ENCODE measurements at regions not wholly inside any gene's neighbourhood (a gene's known extent, or its start where the extent isn't known, plus 50 kb on each side); places are given as distances from the start of the nearest gene placed in this dataset.
"Not testable (repeated sequence)": the region's sequence is repeated elsewhere in the genome, so short reads cannot be mapped to it uniquely, and the experiment has no call there.

DNA sequence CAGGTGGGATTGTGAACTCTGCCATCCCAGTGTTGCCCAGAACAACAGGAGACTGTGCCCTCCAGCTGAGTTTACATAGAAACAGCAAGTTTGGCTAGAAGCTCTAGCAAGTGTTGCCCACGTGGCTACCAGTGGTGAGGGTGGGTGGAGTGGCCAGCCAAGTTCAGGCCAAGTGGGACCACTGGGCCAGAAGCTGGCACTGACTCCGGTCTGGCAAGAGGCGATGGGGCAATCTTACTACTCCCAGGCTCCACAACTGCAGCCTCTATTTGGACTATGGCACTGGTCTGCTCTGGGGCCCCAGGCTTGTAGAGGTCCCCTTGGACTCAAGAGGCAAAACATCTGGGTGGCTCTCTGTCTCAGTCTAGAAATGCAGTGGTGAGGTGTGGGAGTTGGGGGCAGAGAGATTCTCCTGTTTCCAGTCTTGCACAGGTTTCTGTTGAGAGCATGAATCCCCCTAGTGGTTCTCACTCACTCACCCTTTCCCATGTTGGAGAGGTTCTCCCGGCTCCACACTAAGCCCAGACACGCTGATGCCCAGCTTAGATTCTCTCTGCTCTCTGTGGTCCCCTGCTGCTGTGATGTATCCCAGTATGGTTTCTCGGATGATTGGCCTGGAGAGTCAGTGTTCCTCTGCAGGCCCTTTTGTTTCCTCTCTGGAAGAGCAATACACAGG lies 615.3 kb downstream of the PDHA2 start:
- no peak for DNase-seq

DNA sequence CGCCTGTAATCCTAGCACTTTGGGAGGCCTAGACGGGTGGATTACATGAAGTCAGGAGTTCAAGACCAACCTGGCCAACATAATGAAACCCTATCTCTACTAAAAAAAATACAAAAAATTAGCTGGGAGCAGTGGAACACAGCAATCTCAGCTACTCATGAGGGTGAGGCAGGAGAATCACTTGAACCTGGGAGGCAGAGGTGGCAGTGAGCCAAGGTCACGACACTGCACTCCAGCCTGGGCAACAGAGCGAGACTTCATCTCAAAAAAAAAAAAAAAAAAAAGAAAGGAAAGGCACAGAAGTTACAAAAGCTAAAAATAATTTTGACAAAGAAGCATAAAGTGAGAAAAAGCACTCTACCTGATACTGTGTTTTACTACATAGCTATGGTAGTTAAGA lies 618.1 kb downstream of the PDHA2 start:
- not testable (repeated sequence) for DNase-seq

DNA sequence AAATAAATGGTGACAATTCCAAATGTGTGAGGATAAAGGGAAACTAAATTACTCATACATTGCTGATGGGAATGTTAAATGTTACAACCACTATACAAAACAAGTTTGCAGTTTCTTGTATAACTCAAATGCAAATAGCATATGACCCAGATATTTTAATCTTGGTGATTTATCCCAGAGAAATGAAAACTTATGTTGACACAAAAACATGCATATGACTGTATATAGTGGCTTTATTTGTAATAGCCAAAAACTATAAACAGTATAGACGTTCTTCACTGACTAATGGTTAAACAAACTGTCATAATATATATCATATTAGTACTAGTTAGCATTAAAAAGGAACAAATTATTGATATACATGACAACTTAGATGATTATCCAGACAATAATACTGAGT lies 619.2 kb downstream of the PDHA2 start:
- no peak for DNase-seq

- no peak for DNase-seq
These were observed 625.9 kb downstream of the PDHA2 start for GRCh38 chr4:96465834-96466233.

- no peak for DNase-seq
These were observed 632.3 kb downstream of the PDHA2 start for GRCh38 chr4:96471956-96472867.

- DNase-seq, result no peak
These were observed 633.4 kb downstream of the PDHA2 start for GRCh38 chr4:96473246-96473645.

DNA sequence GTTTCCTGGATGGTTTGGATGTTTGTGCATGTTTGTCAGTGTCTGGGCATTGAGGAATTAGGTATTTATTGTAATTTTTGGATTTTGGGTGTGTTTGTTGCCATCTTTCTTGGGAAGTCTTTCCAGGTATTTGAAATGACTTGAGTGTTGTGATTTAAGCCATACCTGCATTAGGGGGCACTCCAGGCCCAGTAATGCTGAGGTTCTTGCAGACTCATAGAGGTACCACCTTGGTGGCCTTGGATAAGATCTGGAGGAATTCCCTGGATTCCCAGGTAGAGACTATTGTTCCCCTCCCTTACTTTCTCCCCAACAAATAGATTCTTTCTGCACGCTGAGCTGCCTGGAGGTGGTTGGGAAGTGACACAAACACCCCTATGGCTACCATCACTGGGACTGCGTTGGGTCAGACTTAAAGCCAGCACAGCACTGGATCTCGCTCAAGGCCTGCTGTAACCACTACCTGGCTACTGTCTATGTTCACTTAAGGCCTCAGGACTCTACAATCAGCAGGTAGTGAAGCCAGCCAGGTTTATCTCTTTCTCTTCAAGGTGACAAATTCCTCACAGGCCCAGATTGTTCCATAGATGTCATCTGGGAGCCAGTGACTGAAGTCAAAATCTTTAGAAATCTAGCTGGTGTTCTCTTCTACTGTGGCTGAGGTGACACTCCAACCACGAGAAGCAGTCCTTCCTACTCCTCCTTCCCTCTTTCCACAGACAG lies 643.6 kb downstream of the PDHA2 start:
- DNase-seq, result no peak

DNA sequence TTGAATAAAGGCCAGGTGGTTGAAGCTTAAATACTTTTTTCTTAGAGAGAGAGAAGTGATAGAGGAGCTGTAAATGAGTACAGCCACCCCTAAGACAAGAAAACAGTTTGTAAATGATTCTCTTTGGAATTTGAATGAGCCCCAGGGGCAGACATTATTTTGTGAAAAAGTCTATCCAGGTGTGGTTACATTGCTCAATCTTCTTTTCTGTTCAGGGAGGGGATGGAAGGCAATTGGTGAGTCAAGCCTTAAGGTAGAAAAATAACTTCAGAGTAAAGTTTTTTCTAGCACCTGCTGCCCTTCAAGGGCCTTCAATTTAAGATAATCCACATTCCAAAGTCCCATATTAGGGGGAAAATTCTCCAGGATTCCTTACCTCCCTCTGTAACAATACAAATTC lies 646.7 kb downstream of the PDHA2 start:
- no peak for DNase-seq

DNA sequence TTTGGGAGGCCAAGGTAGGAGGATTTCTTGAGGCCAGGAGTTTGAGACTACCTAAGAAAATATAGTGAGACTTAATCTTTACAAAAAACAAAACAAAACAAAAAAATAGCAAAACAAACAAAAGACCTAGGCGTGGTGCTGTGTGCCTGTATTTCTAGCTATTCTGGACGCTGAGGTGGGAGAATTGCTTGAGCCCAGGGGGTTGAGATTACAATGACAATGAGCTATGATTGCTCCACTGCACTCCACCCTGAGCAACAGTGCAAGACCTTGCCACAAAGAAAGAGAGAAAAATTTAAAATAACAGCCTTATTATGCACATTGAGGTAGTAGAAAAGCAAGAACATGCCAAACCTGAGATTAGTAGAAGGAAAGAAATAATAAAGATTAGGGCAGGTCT lies 657.7 kb downstream of the PDHA2 start:
- DNase-seq, result no peak

DNA sequence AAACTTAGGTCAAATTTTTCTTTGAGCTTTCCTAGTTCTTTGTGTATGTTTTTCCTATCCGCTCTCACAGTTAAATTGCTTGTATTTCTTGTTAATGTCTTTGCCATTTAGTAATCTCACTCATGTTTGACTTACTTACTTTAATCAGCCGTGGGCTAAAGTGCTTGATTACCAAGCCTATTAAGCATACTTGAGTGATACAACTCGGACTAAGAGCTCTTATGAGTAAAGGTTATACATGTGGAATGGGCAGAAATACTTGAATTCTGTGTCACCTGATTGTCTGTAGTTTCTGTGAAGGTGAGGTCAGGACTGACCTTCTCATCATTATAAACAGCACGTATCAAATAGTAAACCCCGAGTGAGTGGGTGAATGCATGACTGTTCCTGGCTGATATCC lies 664.5 kb downstream of the PDHA2 start:
- DNase-seq, result no peak

DNA sequence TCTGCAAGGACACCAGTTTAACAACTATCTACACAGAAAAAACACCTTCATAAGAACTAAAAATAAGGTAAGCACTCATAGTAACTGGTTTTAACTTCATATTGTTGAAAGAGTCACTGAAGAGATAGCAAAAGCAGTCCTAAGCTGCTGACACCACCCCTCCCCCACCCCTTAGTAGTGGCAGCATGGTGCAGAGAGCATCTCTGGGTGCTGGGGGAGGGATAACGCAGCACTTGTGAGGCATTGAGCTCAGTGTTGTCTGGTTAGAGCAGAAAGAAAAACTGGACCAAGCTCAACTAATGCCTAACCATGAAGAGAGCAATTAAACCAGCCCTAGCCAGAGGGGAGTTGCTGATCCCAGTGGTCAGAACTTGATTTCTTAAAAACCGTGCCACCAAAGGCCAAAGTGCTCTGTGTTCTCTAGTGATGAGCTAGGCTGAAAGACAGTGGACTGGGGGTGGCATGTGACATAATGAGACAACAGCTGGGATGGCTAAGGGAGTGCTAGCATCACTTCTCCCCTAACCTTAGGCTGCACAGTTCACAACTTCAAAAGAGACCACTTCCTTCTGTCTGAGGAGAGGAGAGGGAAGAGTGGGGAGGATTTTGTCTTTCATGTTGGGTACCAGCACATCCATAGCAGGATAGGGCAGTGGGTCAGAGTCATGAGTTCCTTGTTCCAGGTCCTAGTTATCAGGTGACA lies 669.3 kb downstream of the PDHA2 start:
- no peak for DNase-seq

DNA sequence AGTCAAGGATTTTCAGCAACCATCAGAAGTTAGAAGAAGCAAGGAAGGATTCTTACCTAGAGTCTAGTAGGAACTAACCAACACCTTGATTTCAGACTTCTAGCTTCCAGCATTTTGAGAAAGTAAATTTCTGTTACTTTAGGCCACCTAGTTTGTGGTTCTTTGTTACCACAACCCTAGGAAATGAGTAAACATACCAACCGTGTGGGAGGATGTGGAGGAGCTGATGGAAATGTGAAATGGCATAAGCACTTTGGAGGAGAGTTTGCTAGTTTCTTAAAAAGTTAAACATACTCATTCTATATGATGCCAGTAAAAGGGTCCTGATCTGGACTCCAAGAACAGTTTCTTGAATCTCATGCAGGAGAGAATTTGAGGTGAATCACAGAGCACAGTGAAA lies 679.4 kb downstream of the PDHA2 start:
- no peak for DNase-seq

DNA sequence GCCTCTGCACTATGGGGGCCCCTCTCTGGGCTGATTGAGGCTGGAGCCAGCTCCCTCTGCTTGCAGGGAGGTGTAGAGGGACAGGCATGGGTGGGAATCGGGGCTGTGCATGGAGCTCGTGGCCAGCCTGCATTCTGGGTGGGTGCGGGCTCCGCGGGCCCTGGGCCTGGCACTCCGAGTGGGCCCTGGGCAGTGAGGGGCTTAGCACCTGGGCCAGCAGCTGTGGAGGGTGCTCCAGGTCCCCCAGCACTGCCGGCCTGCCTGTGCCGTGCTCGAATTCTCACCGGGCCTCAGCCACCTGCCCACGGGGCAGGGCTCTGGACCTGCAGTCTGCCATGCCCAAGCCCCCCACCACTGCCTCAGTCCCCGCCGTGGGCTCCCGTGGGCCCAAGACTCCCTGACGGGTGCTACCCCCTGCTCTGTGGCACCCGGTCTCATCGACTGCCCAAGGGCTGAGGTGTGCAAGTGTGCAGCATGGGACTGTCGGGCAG lies 681.2 kb downstream of the PDHA2 start:
- DNase-seq, result no peak

GRCh38 chr4:96523611-96524010 lies 683.7 kb downstream of the PDHA2 start:
- DNase-seq, result no peak

GRCh38 chr4:96524311-96524875 lies 684.5 kb downstream of the PDHA2 start:
- no peak for DNase-seq

DNA sequence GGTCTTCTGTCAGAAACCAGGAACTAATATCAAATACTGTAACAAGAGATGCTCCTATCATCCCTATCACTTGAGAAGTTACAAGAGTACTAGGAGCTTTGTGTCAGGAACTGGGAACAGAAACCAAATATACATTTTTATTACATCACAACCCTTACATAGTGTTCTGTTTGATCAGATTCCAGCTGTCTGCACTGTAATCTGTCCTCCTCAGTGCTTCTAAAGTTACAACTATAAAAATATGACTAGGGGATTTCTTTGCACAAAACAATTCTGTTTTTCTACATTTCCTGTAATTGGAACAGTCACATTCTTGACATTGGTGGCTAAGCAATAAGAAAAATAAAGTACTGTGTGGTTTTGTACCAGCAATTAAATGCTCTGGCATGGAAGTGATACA lies 686.0 kb downstream of the PDHA2 start:
- no peak for DNase-seq

DNA sequence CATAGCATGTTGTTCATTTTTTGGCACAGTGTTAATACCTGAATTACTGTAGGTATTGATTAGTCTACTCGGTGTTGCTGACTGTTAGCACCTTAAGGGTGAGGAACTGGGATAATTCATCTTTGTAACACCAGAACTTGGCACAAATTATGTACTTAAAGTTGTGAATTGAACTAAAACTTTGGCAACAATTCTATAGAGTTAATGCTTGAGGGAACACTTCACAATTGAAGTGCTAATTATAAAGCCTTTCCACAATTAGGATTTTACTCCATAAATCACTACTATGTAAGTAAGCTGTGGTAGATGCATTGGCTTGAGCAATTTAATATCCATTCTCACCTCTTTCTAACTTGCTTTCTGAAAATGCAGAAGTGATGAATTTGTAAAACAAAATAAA lies 686.7 kb downstream of the PDHA2 start:
- DNase-seq, result no peak

- no peak for DNase-seq
These were observed 691.9 kb downstream of the PDHA2 start for GRCh38 chr4:96531836-96532235.

DNA sequence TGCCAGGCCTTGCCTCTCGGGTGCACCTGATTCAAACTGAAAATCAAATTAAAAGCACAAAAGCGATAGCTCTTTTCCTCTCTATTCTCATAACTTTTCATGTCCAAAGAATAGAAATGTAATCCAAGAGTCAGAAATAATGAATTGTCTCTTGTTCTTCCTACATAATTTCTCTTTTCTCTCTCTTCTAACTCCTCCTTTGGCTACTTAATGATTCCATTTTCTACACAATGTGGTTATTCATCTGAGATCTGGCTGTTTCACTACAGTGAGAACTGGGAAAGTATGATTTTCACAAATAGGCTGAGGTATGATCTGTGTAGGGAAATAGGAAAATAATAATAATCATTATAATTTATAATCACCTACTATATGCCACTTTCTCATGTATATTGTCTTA lies 703.5 kb downstream of the PDHA2 start:
- no peak for DNase-seq

- DNase-seq, result no peak
These were observed 718.6 kb downstream of the PDHA2 start for GRCh38 chr4:96558466-96558865.

- no peak for DNase-seq
These were observed 726.9 kb downstream of the PDHA2 start for GRCh38 chr4:96566755-96567154.

DNA sequence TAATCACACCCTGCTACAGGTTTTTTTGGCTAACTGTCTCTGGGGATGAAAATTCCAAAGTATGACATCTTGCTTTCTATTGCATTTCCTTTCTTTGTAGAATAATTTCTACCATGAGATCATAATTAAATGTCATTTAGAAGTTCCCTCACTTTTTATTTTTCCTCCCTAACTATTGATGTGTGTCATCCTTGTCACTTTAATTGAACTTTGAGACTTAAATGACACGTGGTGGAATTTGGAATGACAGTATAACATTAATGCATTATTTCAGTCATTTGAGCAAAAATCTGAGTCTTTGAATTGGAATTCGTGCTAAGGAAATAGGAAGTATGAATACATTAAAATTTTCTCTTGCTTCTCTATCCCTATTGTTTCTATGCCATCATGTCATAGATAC lies 745.4 kb downstream of the PDHA2 start:
- DNase-seq, result no peak

GRCh38 chr4:96593422-96593821 lies 753.5 kb downstream of the PDHA2 start:
- no peak for DNase-seq
